GM13976 (cell line): ENCODE measurements at regions not wholly inside any gene's neighbourhood (a gene's known extent, or its start where the extent isn't known, plus 50 kb on each side); places are given as distances from the start of the nearest gene placed in this dataset.

ENCODE experiments used
- DNase-seq: peaks from one replicate; pipeline ENCODE4 v3.0.0; 2012; ENCODE audit warnings: low spot score
- in situ Hi-C: fragments of 300-500 bp; cut with MboI; formaldehyde crosslinking; loops from one replicate; pipeline ENCODE4 v1.12.0; 2022; ENCODE audit warnings: low sequenced_read_pairs, mixed read lengths, inconsistent platforms; ENCODE audit not compliant: unreplicated experiment
- TF ChIP-seq, protein P1 (sequence below): IDR thresholded peaks from 2 replicates; pipeline ENCODE4 v1.5.1; 2012; ENCODE audit warnings: borderline replicate concordance, mild to moderate bottlenecking; ENCODE audit not compliant: insufficient read depth; ENCODE audit errors: extremely low read depth, missing control alignments, control extremely low read depth

DNA sequence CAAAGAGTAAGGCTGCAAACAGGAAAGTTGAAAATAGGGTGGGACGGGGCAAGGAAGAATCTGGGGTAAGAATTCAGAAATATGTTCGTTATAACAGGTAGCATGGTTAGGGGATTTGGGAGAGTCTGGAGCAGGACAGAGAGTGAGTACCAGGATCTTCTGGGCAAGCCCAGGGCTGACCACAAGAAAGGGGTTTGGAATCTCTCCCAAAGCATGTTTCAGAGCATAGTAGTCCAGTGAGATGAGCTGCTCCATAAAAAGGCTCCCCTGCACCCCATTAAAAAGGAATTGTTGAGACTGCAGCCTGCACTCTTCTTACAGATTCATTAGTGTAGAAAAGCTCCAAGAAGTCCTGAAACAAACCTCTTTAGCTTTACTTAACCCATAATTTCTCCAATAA is 291.1 kb downstream of the MTX2 start:
- TF ChIP-seq, protein P1, sequence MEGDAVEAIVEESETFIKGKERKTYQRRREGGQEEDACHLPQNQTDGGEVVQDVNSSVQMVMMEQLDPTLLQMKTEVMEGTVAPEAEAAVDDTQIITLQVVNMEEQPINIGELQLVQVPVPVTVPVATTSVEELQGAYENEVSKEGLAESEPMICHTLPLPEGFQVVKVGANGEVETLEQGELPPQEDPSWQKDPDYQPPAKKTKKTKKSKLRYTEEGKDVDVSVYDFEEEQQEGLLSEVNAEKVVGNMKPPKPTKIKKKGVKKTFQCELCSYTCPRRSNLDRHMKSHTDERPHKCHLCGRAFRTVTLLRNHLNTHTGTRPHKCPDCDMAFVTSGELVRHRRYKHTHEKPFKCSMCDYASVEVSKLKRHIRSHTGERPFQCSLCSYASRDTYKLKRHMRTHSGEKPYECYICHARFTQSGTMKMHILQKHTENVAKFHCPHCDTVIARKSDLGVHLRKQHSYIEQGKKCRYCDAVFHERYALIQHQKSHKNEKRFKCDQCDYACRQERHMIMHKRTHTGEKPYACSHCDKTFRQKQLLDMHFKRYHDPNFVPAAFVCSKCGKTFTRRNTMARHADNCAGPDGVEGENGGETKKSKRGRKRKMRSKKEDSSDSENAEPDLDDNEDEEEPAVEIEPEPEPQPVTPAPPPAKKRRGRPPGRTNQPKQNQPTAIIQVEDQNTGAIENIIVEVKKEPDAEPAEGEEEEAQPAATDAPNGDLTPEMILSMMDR: no peak
- DNase-seq: no peak
- in situ Hi-C loops: no loop called here

DNA sequence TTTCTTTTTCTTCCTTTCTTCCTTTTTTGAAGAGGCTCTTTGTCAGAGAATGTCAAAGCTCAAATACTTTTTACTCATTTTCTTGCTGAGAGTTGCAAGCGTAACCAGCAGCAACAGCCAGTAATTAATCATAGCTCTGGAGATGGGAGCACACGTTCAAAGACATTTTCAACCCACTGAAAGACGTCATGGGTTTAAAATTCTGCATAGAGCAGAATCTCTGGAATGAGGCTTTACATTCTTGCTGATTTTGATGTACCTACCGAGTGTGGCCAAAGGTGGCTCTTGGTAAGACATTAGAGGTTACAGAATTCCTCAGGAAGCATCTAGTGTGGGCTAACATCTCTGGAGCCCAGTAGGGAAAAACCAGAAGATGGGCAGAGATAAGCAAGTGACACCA is 292.5 kb downstream of the MTX2 start:
- TF ChIP-seq, protein P1: no peak
- in situ Hi-C loops: no loop called here
- no peak for DNase-seq

DNA sequence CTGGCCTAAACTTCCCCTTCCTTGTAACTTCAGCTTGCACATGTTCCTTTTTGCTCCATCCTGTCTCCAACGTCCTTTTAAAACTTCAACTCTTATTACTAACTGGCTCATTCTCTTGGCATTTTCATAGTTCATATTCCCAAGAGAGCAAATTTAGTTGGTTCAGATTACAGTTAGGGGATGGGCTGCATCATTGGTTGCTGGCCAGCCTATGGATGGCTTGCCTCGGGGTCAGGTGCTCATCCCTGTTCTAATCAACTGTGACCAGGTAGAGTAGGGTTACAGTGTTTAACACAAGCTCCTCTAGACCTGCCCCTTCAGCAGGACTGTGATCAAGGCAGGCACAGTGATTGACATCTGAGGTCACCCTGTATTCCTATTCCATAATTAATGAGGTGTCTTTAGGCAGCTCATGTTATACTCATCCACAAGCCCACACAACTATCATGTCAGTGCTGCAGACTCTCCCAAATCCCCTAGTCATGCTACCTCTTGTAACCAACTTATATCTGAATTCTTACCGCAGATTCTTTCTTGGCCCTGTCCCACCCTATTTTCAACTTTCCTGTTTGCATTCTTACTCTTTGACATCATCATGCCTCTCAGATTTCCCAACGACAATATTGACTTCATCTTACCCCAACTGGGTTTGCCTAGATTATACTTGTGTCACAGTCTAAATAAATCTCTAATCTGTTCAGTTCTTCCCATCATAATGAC is 293.3 kb downstream of the MTX2 start:
- DNase-seq: no peak
- TF ChIP-seq, protein P1: no peak
- in situ Hi-C loops: no loop called here

DNA sequence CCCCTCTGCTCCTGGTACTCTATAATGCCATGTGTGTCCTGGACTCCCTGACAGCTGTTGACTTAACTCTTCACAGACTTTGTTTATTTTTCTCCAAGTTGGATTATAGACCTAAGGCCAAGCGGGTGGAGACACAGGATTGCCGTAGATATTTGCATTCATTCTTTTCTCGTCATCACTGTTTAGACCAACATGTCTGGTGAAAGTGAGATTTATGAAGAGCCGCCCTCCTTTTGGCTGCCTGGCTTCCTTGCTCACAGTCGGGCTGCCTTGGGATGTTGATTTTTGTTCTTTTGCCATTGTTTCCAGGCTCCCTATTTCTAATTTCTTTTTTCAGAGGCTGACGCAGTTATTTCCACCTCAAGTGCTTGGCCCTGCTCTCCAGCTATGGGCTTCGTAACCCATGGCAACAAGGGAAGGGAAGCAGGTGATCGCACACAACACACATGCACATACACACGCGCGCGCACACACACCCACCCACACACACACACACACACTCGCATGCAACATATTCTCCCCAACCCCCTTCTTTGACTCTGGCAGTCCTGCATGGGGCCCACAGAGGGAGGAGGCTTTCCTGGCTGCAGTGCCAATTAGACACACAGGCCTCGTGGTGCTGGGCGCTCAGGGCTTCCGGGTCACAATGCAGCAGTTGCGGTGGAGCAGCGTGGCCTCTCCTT is 296.5 kb downstream of the MTX2 start:
- TF ChIP-seq, protein P1: no peak
- in situ Hi-C loops: no loop called here
- DNase-seq: no peak

DNA sequence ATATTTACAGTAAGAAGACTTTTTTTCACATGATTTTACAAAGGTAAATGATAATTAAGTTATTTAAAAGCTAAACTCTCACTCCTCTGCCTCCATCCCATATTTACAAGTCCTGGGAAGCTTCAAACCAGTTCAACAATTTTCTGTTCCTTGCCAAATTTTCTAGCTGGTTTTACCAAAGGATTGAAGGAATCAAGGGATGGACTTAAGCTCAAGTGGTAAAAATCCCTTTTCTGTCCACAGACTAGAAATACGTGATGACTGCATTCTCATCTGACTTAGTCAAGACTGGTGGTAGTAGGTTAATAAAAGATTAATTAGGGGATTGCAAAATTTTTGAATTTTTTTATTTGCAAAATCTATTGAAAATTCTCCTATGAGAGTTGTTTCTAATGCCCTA is 297.3 kb downstream of the MTX2 start:
- TF ChIP-seq, protein P1: no peak
- in situ Hi-C loops: no loop called here
- no peak for DNase-seq

GRCh38 chr2:176566961-176567360 is 297.7 kb downstream of the MTX2 start:
- TF ChIP-seq, protein P1: no peak
- in situ Hi-C loops: no loop called here

More at GRCh38 chr2:176566961-176567360, 297.7 kb downstream of the MTX2 start:
- DNase-seq: no peak
